ENCODE measurements at regions not wholly inside any gene's neighbourhood (a gene's known extent, or its start where the extent isn't known, plus 50 kb on each side); places are given as distances from the start of the nearest gene placed in this dataset.

DNA sequence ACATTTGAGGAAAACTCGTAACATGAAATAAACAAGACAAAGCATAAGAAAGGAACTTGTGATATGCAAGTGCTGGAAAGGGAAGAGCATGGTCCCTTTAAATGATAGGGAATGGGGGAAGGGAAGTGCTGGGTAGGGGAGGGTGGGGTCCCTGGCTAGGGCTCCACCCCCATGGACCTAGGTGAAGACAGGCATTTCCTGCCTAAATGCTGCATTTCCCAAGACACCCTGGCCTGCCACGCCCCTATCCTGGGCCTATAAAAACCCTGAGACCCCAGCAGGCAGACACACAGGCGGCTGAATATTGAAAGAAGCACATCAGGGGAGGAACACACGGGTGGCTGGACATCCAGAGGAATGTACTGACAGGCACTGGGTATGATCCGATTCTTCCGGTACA is 499.9 kb downstream of the ZEB2 start:
- H3K27me3 ChIP-seq (ENCODE audit: insufficient read depth, low read length, poor library complexity, severe bottlenecking), result no peaks in the 10 kb centered on the region
- no peak for DNase-seq
- ChIA-PET POLR2A (no interaction called here), CTCF (no interaction called here)
- no peaks in the 10 kb centered on the region for H3K9me3 ChIP-seq (ENCODE audit: low read length)
- peaks cover 0 to 2% (median 0%) of the 10 kb centered on the region in 3 donors for H3K4me1 Mint-ChIP-seq
- H3K4me1 ChIP-seq (ENCODE audit: insufficient read depth, low read length), result no peaks in the 10 kb centered on the region
- H3K27ac ChIP-seq (ENCODE audit: low read depth, low read length), result no peak overlapping the region
- no peak overlapping the region for H3K4me3 ChIP-seq (ENCODE audit: low read length)
- H3K27ac Mint-ChIP-seq, result no peak overlapping the region
- peaks cover 0 to 2% (median 0%) of the 10 kb centered on the region in 5 donors for H3K9me3 Mint-ChIP-seq
- no peaks in the 10 kb centered on the region for H3K36me3 ChIP-seq (ENCODE audit: insufficient read depth, low read length)
- H3K36me3 Mint-ChIP-seq, result peaks cover 5 to 30% (median 8%) of the 10 kb centered on the region in 3 donors
- no peak overlapping the region for H3K4me3 Mint-ChIP-seq
- H3K27me3 Mint-ChIP-seq, result peaks cover 0 to 1% of the 10 kb centered on the region in 2 donors

DNA sequence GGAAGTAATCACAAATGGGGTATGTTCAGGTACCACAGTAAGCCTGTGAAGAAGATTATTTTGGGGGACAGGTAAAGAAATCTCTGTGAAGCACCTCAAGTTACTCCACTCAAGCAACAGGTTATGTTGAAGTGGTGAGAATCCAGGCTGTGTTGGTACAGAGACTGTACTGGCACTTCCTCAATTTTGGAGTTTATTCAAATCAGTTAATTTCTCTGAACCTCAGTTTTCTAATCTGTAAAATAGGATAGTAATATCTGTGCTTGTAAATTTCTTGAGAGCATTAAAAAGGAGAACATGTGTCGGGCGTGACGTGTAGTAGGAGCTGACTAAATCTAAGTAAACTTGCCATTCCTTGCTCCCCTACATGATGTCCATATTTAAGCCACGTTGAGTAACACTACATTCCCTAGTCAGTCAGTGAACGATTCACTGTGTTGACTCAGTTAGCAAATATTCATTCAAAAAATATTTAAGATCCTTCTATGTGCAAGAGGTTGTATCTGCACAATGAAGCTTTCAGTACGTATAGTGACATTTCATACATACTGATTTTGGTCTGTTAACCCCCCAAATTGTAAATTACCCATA is 504.2 kb downstream of the ZEB2 start:
- ChIA-PET CTCF (no interaction called here), POLR2A (no interaction called here)
- DNase-seq, result no peak
- no peaks in the 10 kb centered on the region for H3K9me3 ChIP-seq (ENCODE audit: low read length)
- Mint-ChIP-seq H3K36me3 (peaks cover 2 to 21% (median 10%) of the 10 kb centered on the region in 3 donors), H3K9me3 (no peaks in the 10 kb centered on the region), H3K27me3 (peaks cover 0 to 1% of the 10 kb centered on the region in 2 donors), H3K4me1 (peaks cover 0 to 4% (median 2%) of the 10 kb centered on the region in 3 donors), H3K4me3 (no peak overlapping the region), H3K27ac (no peak overlapping the region)
- no peak overlapping the region for H3K27ac ChIP-seq (ENCODE audit: low read depth, low read length)
- H3K4me1 ChIP-seq (ENCODE audit: insufficient read depth, low read length), result no peaks in the 10 kb centered on the region
- no peaks in the 10 kb centered on the region for H3K36me3 ChIP-seq (ENCODE audit: insufficient read depth, low read length)
- no peaks in the 10 kb centered on the region for H3K27me3 ChIP-seq (ENCODE audit: insufficient read depth, low read length, poor library complexity, severe bottlenecking)
- no peak overlapping the region for H3K4me3 ChIP-seq (ENCODE audit: low read length)

- no peak for DNase-seq
- peaks cover 0 to 4% (median 2%) of the 10 kb centered on the region in 3 donors for H3K4me1 Mint-ChIP-seq
- H3K4me1 ChIP-seq (ENCODE audit: insufficient read depth, low read length), result no peaks in the 10 kb centered on the region
- H3K4me3 ChIP-seq (ENCODE audit: low read length), result no peak overlapping the region
- H3K27me3 ChIP-seq (ENCODE audit: insufficient read depth, low read length, poor library complexity, severe bottlenecking), result no peaks in the 10 kb centered on the region
- H3K9me3 ChIP-seq (ENCODE audit: low read length), result no peaks in the 10 kb centered on the region
- H3K27me3 Mint-ChIP-seq, result peaks cover 0 to 1% of the 10 kb centered on the region in 2 donors
- no peaks in the 10 kb centered on the region for H3K9me3 Mint-ChIP-seq
- no peak overlapping the region for H3K27ac Mint-ChIP-seq
- CTCF ChIA-PET, result no interaction called here
- no peak overlapping the region for H3K27ac ChIP-seq (ENCODE audit: low read depth, low read length)
- POLR2A ChIA-PET, result no interaction called here
- H3K36me3 ChIP-seq (ENCODE audit: insufficient read depth, low read length), result no peaks in the 10 kb centered on the region
- peaks cover 2 to 21% (median 10%) of the 10 kb centered on the region in 3 donors for H3K36me3 Mint-ChIP-seq
- no peak overlapping the region for H3K4me3 Mint-ChIP-seq
Observed at GRCh38 chr2:144015036-144015435, 504.9 kb downstream of the ZEB2 start.

- H3K27me3 ChIP-seq (ENCODE audit: insufficient read depth, low read length, poor library complexity, severe bottlenecking), result no peaks in the 10 kb centered on the region
- Mint-ChIP-seq H3K27ac (no peak overlapping the region), H3K9me3 (no peaks in the 10 kb centered on the region), H3K4me1 (peaks cover 0 to 4% (median 2%) of the 10 kb centered on the region in 3 donors), H3K36me3 (peaks cover 1 to 19% (median 6%) of the 10 kb centered on the region in 3 donors), H3K27me3 (peaks cover 0 to 1% of the 10 kb centered on the region in 2 donors), H3K4me3 (no peak overlapping the region)
- H3K9me3 ChIP-seq (ENCODE audit: low read length), result no peaks in the 10 kb centered on the region
- CTCF ChIA-PET, result no interaction called here
- no peak overlapping the region for H3K4me3 ChIP-seq (ENCODE audit: low read length)
- no peaks in the 10 kb centered on the region for H3K4me1 ChIP-seq (ENCODE audit: insufficient read depth, low read length)
- H3K36me3 ChIP-seq (ENCODE audit: insufficient read depth, low read length), result no peaks in the 10 kb centered on the region
- H3K27ac ChIP-seq (ENCODE audit: low read depth, low read length), result no peak overlapping the region
- POLR2A ChIA-PET, result no interaction called here
- no peak for DNase-seq
Observed at GRCh38 chr2:144014103-144014502, 505.8 kb downstream of the ZEB2 start.

DNA sequence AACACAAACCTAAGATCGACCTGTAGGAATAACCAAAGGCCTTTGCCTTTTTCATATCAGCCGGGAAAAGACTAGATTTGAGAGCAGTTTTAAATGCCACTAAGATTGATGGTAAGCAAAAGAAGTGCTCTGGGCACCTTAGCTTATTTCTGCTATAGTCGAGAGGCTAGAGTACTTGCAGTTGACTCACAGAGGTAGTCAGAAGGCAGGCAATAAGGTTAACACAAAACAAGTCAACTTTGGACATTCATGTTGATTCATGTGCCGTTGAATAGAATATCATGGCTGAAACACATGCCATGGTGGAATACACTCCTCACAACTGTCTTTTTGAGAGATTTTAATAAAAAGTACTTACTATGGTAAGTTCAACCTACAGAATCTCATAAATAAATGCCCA is 507.6 kb downstream of the ZEB2 start:
- no peaks in the 10 kb centered on the region for H3K4me1 ChIP-seq (ENCODE audit: insufficient read depth, low read length)
- CTCF ChIA-PET, result no interaction called here
- no peaks in the 10 kb centered on the region for H3K36me3 ChIP-seq (ENCODE audit: insufficient read depth, low read length)
- peaks cover 0 to 4% (median 2%) of the 10 kb centered on the region in 3 donors for H3K4me1 Mint-ChIP-seq
- H3K27me3 Mint-ChIP-seq, result no peaks in the 10 kb centered on the region
- no peak for DNase-seq
- H3K27ac ChIP-seq (ENCODE audit: low read depth, low read length), result no peak overlapping the region
- peaks cover 5 to 12% (median 12%) of the 10 kb centered on the region in 3 donors for H3K36me3 Mint-ChIP-seq
- H3K27ac Mint-ChIP-seq, result no peak overlapping the region
- POLR2A ChIA-PET, result no interaction called here
- no peak overlapping the region for H3K4me3 ChIP-seq (ENCODE audit: low read length)
- no peaks in the 10 kb centered on the region for H3K9me3 ChIP-seq (ENCODE audit: low read length)
- H3K9me3 Mint-ChIP-seq, result no peaks in the 10 kb centered on the region
- H3K4me3 Mint-ChIP-seq, result no peak overlapping the region
- H3K27me3 ChIP-seq (ENCODE audit: insufficient read depth, low read length, poor library complexity, severe bottlenecking), result no peaks in the 10 kb centered on the region

- Histone ChIP-seq H3K4me1 (ENCODE audit: insufficient read depth, low read length) (no peaks in the 10 kb centered on the region), H3K9me3 (ENCODE audit: low read length) (no peaks in the 10 kb centered on the region), H3K27ac (ENCODE audit: low read depth, low read length) (no peak overlapping the region), H3K4me3 (ENCODE audit: low read length) (no peak overlapping the region), H3K27me3 (ENCODE audit: insufficient read depth, low read length, poor library complexity, severe bottlenecking) (no peaks in the 10 kb centered on the region), H3K36me3 (ENCODE audit: insufficient read depth, low read length) (no peaks in the 10 kb centered on the region)
- DNase-seq, result no peak
- POLR2A ChIA-PET, result no interaction called here
- Mint-ChIP-seq H3K4me1 (peaks cover 0 to 4% (median 2%) of the 10 kb centered on the region in 3 donors), H3K27me3 (no peaks in the 10 kb centered on the region), H3K27ac (no peak overlapping the region), H3K4me3 (no peak overlapping the region), H3K36me3 (peaks cover 12 to 19% (median 12%) of the 10 kb centered on the region in 3 donors), H3K9me3 (no peaks in the 10 kb centered on the region)
- CTCF ChIA-PET, result no interaction called here
Observed at GRCh38 chr2:144011553-144011952, 508.4 kb downstream of the ZEB2 start.

DNA sequence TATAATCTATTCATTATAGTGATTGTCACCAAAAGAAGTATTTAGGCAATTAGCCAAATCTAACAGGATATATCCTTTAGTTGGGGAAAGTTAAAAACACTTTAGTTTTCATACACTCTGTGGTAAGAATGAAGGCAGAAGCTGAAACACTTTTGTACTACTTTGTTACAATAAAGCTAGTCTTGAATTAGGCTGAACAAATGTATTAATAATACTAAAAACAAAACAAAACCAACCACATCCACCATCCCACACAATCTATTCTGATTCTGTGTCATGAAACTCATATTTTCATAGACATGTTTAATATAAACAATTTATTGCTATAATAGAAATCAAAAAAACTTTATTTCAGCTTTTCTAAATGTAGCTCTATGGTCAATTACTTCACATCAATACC is 508.8 kb downstream of the ZEB2 start:
- ChIA-PET POLR2A (no interaction called here), CTCF (no interaction called here)
- no peak overlapping the region for H3K4me3 Mint-ChIP-seq

DNA sequence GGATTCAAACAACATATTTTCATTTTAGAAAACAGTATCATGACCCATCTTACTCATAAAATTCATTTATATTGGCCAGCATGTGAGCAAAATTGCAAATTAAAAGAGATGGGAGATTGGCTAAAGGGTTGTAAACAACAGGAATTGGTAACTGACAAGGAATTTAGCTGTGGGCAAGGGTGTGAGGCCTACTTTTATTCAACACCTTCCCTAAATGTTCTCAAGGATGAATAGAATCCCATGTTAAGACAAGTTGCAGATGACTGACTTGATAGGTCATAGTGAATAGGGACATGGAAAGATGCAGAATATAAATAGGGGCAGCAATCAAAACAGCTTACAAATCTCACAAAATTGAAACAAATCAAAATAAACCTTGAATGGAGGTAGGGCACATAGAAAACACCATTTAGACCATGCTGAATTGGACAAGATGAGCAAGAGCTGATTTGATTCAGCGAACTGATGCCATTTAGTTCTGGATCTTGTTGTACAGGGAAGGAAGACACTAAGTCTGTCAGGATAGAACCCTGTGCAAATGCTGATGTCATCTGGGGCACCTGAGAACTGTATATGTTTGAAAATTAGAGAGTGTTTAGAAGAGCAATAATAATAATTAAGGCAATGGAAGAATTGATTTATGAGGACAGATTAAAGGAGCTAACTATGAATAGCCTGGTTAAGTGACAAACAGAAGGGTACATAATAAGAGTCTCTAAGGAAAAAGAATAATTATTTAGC is 509.7 kb downstream of the ZEB2 start:
- Mint-ChIP-seq H3K27me3 (no peaks in the 10 kb centered on the region), H3K4me1 (peaks cover 0 to 4% (median 2%) of the 10 kb centered on the region in 3 donors), H3K36me3 (peaks cover 12 to 24% (median 15%) of the 10 kb centered on the region in 3 donors), H3K27ac (no peak overlapping the region), H3K9me3 (no peaks in the 10 kb centered on the region), H3K4me3 (no peak overlapping the region)
- Histone ChIP-seq H3K27ac (ENCODE audit: low read depth, low read length) (no peak overlapping the region), H3K36me3 (ENCODE audit: insufficient read depth, low read length) (no peaks in the 10 kb centered on the region), H3K27me3 (ENCODE audit: insufficient read depth, low read length, poor library complexity, severe bottlenecking) (no peaks in the 10 kb centered on the region), H3K4me1 (ENCODE audit: insufficient read depth, low read length) (no peaks in the 10 kb centered on the region), H3K9me3 (ENCODE audit: low read length) (no peaks in the 10 kb centered on the region), H3K4me3 (ENCODE audit: low read length) (no peak overlapping the region)
- POLR2A ChIA-PET, result no interaction called here
- CTCF ChIA-PET, result no interaction called here
- no peak for DNase-seq

More for the DNA sequence above, 508.8 kb downstream of the ZEB2 start:
- Mint-ChIP-seq H3K4me1 (peaks cover 0 to 4% (median 2%) of the 10 kb centered on the region in 3 donors), H3K27me3 (no peaks in the 10 kb centered on the region), H3K27ac (no peak overlapping the region), H3K9me3 (no peaks in the 10 kb centered on the region), H3K36me3 (peaks cover 12 to 22% (median 15%) of the 10 kb centered on the region in 3 donors)
- Histone ChIP-seq H3K36me3 (ENCODE audit: insufficient read depth, low read length) (no peaks in the 10 kb centered on the region), H3K4me1 (ENCODE audit: insufficient read depth, low read length) (no peaks in the 10 kb centered on the region), H3K4me3 (ENCODE audit: low read length) (no peak overlapping the region), H3K9me3 (ENCODE audit: low read length) (no peaks in the 10 kb centered on the region), H3K27me3 (ENCODE audit: insufficient read depth, low read length, poor library complexity, severe bottlenecking) (no peaks in the 10 kb centered on the region), H3K27ac (ENCODE audit: low read depth, low read length) (no peak overlapping the region)
- no peak for DNase-seq

Data from CD8-positive, alpha-beta memory T cell (primary cell).